GM12892 (cell line): ENCODE measurements at regions not wholly inside any gene's neighbourhood (a gene's known extent, or its start where the extent isn't known, plus 50 kb on each side); places are given as distances from the start of the nearest gene placed in this dataset.

Experiments
- POLR2A ChIP-seq: IDR thresholded peaks from 2 replicates; pipeline ENCODE4 v1.6.1; 2011; ENCODE audit warnings: low read depth, low read length, control low read depth
- POLR2AphosphoS5 ChIP-seq: IDR thresholded peaks from 2 replicates; pipeline ENCODE4 v1.6.1; 2011; ENCODE audit warnings: low read depth, low read length, control low read depth
- TAF1 ChIP-seq: IDR thresholded peaks from 2 replicates; pipeline ENCODE4 v1.6.1; 2011; ENCODE audit warnings: low read depth, mild to moderate bottlenecking, control low read depth, low read length, borderline replicate concordance

DNA sequence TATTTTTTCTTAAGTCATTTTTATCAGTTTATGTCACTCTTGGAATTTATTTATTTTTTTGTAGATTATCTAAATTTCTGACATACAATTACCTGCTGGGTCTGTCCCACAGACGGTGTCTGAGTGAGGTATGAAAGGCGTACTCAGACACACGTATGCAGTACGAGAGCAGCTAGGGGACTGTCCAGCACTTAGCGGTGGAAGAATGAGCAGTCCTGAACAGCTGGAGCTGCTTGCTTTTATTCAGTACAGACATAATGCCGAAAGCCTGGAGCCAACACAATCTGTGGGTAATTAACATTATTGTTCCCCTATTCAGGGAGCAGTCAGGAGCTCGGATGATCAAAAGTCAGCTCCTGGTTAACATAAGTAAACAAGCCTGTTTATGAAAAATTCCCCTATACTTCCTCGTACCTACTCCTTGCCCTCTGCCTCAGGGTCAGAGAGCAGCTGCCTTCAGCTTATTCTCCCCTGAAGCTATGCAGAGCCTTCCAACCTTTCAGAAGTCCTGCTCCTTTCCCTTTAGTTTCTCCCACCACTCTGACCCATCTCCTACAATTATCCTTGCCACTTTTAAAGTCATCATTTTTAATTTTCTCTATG, 488.0 kb upstream of the POM121L12 start:
- TF ChIP-seq POLR2AphosphoS5 (no peak), POLR2A (no peak), TAF1 (no peak)
